Activated gamma-delta T cell treated with Interleukin-2 at 50 U/mL for 16 hours (primary cell): ENCODE measurements at regions not wholly inside any gene's neighbourhood (a gene's known extent, or its start where the extent isn't known, plus 50 kb on each side); places are given as distances from the start of the nearest gene placed in this dataset.

ENCODE experiments used
- DNase-seq: peaks from one replicate; pipeline ENCODE4 v3.0.0-alpha.2; 2020

DNA sequence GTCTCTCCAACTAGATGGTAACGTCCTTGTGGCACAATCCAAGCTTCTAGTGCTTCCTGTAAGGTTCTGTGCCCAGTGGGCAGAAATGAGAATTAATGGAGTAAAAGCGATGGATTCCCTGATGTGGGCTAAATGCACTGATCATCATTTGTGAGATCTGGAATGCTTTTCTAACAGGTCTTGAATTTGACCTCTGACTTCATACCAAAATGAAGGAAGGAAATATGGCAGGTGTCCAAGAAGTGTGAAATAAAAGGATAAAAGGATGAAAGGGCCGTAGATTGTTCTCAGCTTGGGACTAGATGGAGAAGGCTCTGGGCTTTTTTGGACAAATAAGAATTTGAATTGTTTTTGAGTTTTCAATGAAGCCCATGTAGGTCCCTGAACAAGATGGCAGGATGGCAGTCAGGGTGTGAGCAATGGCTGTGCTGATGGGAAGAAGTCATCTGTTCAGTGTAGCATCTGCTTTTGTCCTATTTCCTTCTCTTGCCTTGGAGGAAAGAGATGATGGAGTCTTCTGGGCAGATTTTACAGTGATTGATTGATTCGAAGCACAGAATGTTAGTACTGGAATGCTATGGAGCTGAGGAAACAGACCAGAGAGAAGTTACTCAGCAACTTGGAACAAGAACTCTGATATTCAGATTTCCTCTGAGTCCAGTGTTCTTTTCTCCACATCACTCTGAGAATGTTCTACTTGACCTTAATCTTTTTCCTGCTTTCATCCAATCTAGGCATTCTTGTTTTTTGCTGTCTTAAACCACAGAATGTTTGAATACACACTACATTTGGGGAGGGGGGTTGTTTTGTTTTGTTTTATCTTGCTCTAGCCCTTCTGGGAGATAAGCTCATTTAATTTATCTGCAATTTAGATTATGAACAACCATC lies 286.0 kb downstream of the HLX start:
- DNase-seq, result no peak

- DNase-seq, result no peak
Measured at GRCh38 chr1:221165839-221166500, 286.7 kb downstream of the HLX start.

DNA sequence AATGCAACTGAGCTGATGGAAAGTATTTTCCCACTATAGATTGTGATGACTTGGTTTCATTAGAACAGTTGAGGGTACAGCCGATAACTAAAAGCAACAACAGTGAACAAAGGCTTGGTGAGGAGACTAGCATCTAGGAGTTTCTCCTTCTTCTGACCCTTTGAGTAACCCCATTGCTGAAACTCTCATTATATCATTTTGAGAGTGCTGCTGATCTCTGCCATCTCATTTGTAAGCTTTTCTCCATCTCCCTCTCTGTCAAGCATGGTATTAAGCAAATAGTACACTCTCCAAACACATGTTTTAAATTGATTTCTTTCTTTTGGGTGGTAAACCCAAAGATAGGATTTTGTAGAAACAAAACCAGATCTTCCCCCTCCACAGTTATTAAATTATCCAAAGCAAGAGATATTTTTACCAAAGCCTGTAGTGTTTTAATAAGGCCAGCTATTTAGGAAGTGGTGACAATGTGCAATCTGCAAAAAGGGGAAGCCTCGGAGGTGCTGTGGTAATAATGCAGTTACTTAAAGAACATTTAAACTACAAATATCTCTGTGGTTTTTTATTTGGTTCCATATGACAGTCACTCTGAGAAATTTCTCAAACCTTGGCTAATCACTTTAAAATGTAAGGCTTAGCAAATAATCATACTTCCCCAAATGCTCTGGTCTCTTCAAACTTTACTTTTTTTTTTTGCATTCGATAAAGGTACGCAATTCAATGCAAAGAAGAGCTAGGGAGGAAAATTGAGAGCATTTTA lies 287.5 kb downstream of the HLX start:
- no peak for DNase-seq

DNA sequence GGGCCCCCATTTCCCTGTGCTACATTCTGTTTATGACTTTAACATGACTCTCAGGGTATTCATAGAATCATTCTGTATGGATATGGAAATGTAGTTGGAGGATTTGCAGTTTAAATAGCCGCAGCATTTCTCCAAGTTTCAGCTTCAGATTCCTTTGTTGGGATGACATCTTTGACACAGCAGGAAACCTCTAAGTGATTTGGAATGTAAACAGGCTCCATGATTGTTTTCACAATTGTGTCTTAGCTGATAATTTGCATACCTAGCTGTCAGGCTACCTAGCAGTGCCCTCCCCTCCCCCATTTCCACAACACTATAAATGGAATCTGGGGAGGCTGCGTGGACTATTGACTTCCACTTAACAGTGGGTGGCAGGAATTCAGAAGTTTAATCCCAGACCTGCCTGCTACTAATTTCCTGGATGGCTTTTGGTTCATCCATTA lies 290.2 kb downstream of the HLX start:
- no peak for DNase-seq

DNA sequence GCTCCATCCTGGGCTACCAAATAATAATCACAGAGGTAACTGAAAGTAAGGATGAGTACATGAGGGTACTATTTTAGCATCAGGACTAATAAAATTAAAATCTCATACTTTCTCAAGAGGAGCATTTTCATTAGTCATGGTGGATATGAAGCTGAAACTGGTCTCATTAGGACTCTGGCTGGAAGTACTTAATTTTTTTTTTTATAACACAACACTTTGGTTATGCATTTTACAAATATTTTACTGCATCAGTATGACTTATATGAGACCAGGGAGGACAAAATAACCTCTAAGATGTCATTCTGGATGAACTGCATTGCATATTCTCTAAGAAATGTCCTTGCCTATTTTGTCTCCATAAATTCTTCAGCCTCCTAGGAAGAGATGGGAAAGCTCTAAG lies 290.9 kb downstream of the HLX start:
- no peak for DNase-seq

DNA sequence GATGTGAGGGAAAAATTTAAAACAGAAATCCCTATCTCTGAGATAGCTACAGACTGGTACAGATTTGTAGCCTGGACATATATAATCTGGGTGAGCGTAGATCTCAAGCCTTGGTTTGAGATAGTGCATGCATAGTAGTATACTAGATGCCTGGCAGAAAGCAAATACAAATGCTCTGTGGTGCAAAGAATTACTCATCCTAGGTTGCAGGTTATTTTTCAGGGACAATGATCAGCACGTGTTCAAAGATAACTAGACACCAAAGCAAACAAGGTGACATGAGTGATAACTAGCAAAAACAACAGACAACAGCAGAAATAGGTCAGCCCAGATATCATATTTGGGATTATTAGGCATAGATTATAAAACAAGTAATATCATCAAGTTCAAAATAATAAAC lies 292.5 kb downstream of the HLX start:
- DNase-seq, result no peak

- DNase-seq, result no peak
Measured at GRCh38 chr1:221172841-221173240, 293.6 kb downstream of the HLX start.

GRCh38 chr1:221174330-221174993 lies 295.2 kb downstream of the HLX start:
- no peak for DNase-seq

DNA sequence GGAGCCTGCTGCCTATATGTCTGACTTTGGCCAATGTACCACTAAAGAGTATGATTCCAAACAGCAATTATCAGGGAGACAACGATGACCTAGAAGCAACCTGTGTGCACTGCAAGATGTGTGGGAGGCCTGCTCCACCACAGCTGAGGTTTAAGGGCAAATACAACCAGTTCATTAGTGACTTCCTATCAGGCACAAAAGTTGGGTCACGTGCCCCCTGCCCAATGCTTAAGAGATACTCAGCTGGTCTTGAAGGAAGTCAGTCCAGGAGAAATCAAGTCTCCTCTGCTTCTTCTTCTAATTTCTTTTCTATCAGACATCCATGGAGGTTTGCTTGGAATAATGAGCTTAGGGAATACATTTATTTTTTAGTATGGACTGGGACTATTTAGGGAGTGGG lies 296.0 kb downstream of the HLX start:
- no peak for DNase-seq

GRCh38 chr1:221180704-221181368 lies 301.6 kb downstream of the HLX start:
- DNase-seq, result no peak

DNA sequence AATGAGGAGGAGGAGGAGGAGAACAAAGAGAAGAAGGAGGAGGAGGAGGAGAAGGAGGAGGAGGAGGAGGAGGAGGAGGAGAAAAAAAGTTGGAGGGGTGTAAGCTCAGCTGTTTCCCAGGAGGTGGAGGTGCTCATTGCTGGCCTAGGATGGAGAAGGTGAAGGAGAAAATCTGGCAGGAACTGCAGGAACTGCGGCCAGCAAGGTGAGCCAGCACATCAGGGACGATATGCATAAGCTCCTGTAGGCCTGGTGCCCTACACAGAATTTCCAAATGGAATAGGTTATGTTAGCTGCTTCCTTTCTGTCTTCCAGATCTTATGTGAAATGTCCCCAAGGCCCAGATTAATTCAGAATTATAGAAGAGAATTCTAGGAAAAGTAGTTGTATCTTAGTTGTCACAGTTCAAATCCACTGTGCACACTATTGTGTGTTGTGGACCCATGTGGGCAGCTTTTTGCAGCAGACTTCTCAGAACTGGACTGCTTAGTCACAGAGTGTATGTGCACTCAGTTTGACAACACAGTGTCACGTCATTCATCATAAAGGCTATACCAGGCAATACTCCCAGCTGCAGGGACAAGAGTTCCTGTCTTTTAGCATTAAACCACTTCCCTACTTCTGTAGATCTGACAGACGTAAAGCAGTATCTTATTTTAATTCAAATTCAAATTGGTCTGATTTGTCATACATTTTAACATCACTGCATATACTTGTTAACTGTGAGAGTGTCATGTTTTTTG lies 303.7 kb downstream of the HLX start:
- no peak for DNase-seq

DNA sequence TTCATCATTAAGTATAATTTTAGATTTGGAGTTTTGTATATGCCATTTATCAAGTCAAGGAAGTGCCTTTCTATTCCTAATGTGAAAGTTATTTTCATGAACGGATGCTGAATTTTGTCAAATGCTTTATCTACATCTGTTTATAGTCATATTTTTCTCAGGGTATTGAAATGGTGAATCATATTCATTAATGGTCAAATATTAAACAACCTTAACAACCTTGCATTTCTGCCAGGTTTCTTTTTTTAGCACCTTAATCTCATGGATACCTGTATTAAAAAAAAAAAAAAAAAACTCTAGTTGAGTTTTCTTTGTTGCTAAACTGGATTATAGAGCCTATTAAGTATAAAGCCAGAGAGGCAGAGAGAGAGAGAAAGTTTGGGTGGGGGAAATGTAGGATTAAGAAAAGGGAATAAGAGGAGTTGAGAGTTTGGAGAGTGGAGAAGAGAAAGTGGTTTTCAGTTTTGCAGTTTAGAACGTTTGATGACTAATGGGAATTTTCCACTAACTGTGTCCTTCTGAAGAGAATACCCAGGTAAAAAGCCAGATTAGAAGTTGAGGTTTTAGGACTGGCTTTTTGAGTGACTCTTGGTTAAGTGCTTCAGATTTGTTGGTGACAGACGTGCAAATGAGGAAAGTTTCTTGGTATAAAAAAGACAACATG lies 305.0 kb downstream of the HLX start:
- no peak for DNase-seq

DNA sequence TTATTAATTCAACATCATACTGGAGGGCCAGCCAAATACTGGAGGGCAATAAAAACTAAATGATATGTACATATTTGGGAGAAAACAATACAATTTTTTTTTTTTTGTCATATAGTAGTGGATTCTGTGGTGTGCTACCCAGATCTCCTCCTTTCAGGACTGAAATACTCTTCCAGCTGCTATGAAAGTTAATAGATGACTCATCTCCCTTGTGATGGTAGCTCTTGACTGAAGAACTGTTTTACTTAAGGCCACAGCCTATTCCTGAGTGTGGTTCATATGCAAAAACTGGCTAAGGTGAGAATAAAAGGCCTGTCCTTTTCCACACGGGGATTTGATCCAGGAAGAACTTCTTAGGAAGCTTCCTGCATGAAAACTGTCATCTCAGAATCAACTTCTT lies 307.9 kb downstream of the HLX start:
- no peak for DNase-seq

- DNase-seq, result no peak
Measured at GRCh38 chr1:221188458-221188857, 309.2 kb downstream of the HLX start.

DNA sequence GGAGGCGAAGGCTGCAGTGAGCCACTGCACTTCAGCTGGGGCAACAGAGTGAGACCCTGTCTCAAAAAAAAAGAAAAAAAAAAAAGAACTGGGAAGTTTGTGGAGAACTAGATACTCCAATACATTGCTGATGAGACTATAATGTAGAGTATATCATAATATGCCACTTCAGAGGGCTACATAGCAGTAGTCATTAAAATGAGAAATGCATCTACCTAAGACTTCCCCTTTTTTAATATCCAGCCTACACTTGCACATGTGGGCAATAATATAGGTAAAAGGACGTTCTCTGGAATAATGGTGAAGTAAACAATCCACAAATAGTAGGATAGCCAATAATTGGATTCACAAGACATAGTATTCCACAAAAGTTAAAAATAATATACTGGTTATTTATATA lies 311.0 kb downstream of the HLX start:
- DNase-seq, result no peak

GRCh38 chr1:221192055-221192454 lies 312.8 kb downstream of the HLX start:
- DNase-seq, result no peak

- no peak for DNase-seq
Measured at GRCh38 chr1:221200464-221200863, 321.2 kb downstream of the HLX start.

DNA sequence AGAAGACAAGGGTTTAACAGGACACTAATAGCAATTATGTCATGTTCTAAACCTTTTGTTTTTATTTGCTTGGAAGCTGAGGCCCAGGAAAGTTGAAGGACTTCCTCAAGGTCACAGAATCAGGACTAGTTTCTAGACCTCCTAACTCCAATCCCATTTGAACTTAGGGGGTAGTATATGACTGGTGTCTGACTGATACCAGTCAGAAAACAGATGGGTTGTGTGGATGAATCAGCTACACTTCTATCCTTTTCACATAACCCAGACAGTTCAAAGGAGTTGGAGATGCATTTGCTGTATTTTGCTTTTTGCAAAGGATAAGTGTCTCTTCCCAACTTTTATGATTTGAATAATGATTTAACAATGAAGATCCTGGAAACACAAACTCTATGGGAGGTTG lies 322.5 kb downstream of the HLX start:
- no peak for DNase-seq

GRCh38 chr1:221203224-221204054 lies 324.2 kb downstream of the HLX start:
- DNase-seq, result peak; percentile 52
